ENCODE measurements at regions not wholly inside any gene's neighbourhood (a gene's known extent, or its start where the extent isn't known, plus 50 kb on each side); places are given as distances from the start of the nearest gene placed in this dataset.

GRCh38 chr14:61622051-61622450 is 73.3 kb upstream of the HIF1A start:
- Histone ChIP-seq H3K9me3 (ENCODE audit: insufficient read depth in 2 of 2, low read depth in 1 of 2, low read length in 1 of 2) (no peaks in the 10 kb centered on the region), H4K5ac (ENCODE audit: insufficient read length, low read depth, low read length) (no peak overlapping the region), H3K27ac (ENCODE audit: low read depth, low read length) (no peak overlapping the region), H3K23me2 (ENCODE audit: low read depth, low read length) (no peaks in the 10 kb centered on the region), H3K79me2 (ENCODE audit: control insufficient read depth in 1 of 2, insufficient read depth in 2 of 2, low read length in 2 of 2) (no peaks in the 10 kb centered on the region), H2AK5ac (ENCODE audit: low read depth, low read length) (no peak overlapping the region; the same call in 1 of the 2 replicates), H3K56ac (replicated peaks; ENCODE audit: insufficient read length, low read depth, low read length) (no peak overlapping the region), H2BK120ac (replicated peaks; ENCODE audit: low read depth, low read length) (no peak overlapping the region), H3K18ac (ENCODE audit: extremely low read depth, low read length) (no peak overlapping the region), H3K4me2 (ENCODE audit: insufficient read depth in 1 of 2, low read depth in 2 of 2, low read length in 2 of 2) (no peak overlapping the region), H3K36me3 (ENCODE audit: control insufficient read depth in 2 of 4, insufficient read depth in 4 of 4, low read length in 3 of 4) (no peaks in the 10 kb centered on the region), H2AFZ (ENCODE audit: low read length) (no peak overlapping the region), H3K79me1 (ENCODE audit: low read depth, low read length) (no peaks in the 10 kb centered on the region), H4K91ac (replicated peaks; ENCODE audit: insufficient read length, low read length) (no peak overlapping the region), H3K27me3 (replicated peaks in 1 of 4; ENCODE audit: control insufficient read depth in 3 of 4, extremely low read depth in 1 of 4, insufficient read depth in 3 of 4, low read length in 3 of 4) (no peaks in the 10 kb centered on the region), H3K4ac (replicated peaks; ENCODE audit: insufficient read length, low read depth, low read length) (no peak overlapping the region), H2BK20ac (ENCODE audit: low read length) (no peak overlapping the region), H3K4me1 (replicated peaks in 1 of 4; ENCODE audit: control insufficient read depth in 3 of 4, insufficient read depth in 4 of 4, low read length in 3 of 4) (no peaks in the 10 kb centered on the region; a peak in 1 of 7 replicates), H3K4me3 (ENCODE audit: extremely low read depth in 1 of 4, insufficient read depth in 2 of 4, low read depth in 3 of 4, low read length in 4 of 4) (no peak overlapping the region), H3K9ac (replicated peaks in 1 of 4; ENCODE audit: extremely low read depth in 1 of 4, low read depth in 3 of 4, low read length in 3 of 4) (no peak overlapping the region), H3K23ac (ENCODE audit: insufficient read length) (no peak overlapping the region), H2BK5ac (ENCODE audit: low read depth, low read length) (no peak overlapping the region), H3K14ac (ENCODE audit: insufficient read length) (no peak overlapping the region), H2BK15ac (ENCODE audit: low read length) (no peak overlapping the region), H2BK12ac (ENCODE audit: low read depth, low read length) (no peak overlapping the region), H4K20me1 (replicated peaks in 1 of 2; ENCODE audit: control insufficient read depth in 1 of 2, insufficient read depth in 2 of 2, low read length in 2 of 2) (no peaks in the 10 kb centered on the region), H4K8ac (ENCODE audit: extremely low read depth, insufficient read depth, low read length) (no peak overlapping the region)
- ChIA-PET CTCF (ENCODE audit: partially characterized antibody) (interaction anchor here (0.6 to 0.8 kb wide), 3 partner anchors 14 to 96 kb away, joined by 3 read pairs; no protein-coding TSS in a partner anchor), POLR2A (ENCODE audit: partially characterized antibody) (no interaction called here)
- no peak for DNase-seq (ENCODE audit: low read depth in 1 of 2, low spot score in 2 of 2)
- no peak for TF ChIP-seq ASH2L (IDR thresholded peaks at IDR 0.05; ENCODE audit: low read length)
- TF ChIP-seq SP2 (IDR thresholded peaks at IDR 0.05; ENCODE audit: low read length) = no peak
- TF ChIP-seq BACH1 (IDR thresholded peaks at IDR 0.05; ENCODE audit: low read length) = no peak
- TF ChIP-seq JUN (IDR thresholded peaks at IDR 0.05; ENCODE audit: low read depth, low read length) = no peak
- no peak for TF ChIP-seq TAF1 (IDR thresholded peaks at IDR 0.05; ENCODE audit: low read depth, low read length)
- no peak for TF ChIP-seq RBBP5 (IDR thresholded peaks at IDR 0.05; ENCODE audit: borderline replicate concordance, low read depth, low read length)
- TF ChIP-seq NANOG (IDR thresholded peaks at IDR 0.05; ENCODE audit: insufficient read depth, low read depth, low read length, poor library complexity, severe bottlenecking) = no peak
- FAIRE-seq = no peak

Measured in H1 (cell line).